Lower leg skin (tissue), 3 donors: ENCODE measurements at regions not wholly inside any gene's neighbourhood (a gene's known extent, or its start where the extent isn't known, plus 50 kb on each side); places are given as distances from the start of the nearest gene placed in this dataset.

Experiments
- CTCF ChIP-seq, 3 donors: fragments of 450-650 bp; IDR thresholded peaks; one replicate each; pipeline ENCODE4 v1.5.1; 2016; ENCODE audit warnings: antibody characterized with exemption in 3 of 3, mild to moderate bottlenecking in 3 of 3, moderate library complexity in 2 of 3
- POLR2A ChIP-seq, 2 donors: fragments of 450-650 bp; IDR thresholded peaks; one replicate each; pipeline ENCODE4 v1.6.1; 2016 to 2017; ENCODE audit warnings: antibody characterized with exemption in 2 of 2, mild to moderate bottlenecking in 1 of 2, moderate library complexity in 1 of 2

- no peak for TF ChIP-seq CTCF (IDR thresholded peaks at IDR 0.05)
- no peak for TF ChIP-seq POLR2A (IDR thresholded peaks at IDR 0.05)
Observed at GRCh38 chr10:78831461-78831860, 237.3 kb upstream of the ZMIZ1 start.
